HEK293 (cell line): ENCODE measurements at regions not wholly inside any gene's neighbourhood (a gene's known extent, or its start where the extent isn't known, plus 50 kb on each side); places are given as distances from the start of the nearest gene placed in this dataset.

ENCODE experiments used
- CTCF ChIA-PET: fragments of 350-600 bp; formaldehyde crosslinking; extraction: SDS; loops from one replicate; lab custom pipeline; 2021; ENCODE audit warnings: antibody characterized with exemption; lab: Yijun Ruan, JAX
- POLR2A ChIA-PET: fragments of 300-600 bp; formaldehyde crosslinking; extraction: SDS; loops from one replicate; lab custom pipeline; 2020; ENCODE audit warnings: antibody characterized with exemption, inconsistent platforms; lab: Yijun Ruan, JAX
- H3K27ac ChIP-seq: fragments of 200-500 bp; sonication (Bioruptor generic); 2 replicates; pipeline ENCODE4 v1.5.1; 2014; ENCODE audit warnings: low read depth, low read length, control low read depth, inconsistent platforms; ENCODE audit errors: extremely low read depth
- H3K36me3 ChIP-seq, 2 experiments: fragments of 200-500 bp in 1 of 2; sonication (Bioruptor generic) in 1 of 2; 1 replicate in 1 of 2; 2 replicates in 1 of 2; pipeline ENCODE4 v1.5.1; 2014 to 2017; ENCODE audit warnings: inconsistent platforms in 2 of 2, low read length in 2 of 2; ENCODE audit not compliant: control insufficient read depth in 2 of 2, insufficient read depth in 1 of 2
- H3K4me1 ChIP-seq: fragments of 200-500 bp; sonication (Bioruptor generic); 2 replicates; pipeline ENCODE4 v1.5.1; 2014; ENCODE audit warnings: mild to moderate bottlenecking, low read length, inconsistent platforms; ENCODE audit not compliant: control insufficient read depth, insufficient read depth
- H3K4me3 ChIP-seq: 2 replicates; pipeline ENCODE4 v1.5.1; 2011; ENCODE audit warnings: low read depth, mild to moderate bottlenecking, control low read depth, low read length, moderate library complexity
- H3K9me3 ChIP-seq: fragments of 200-500 bp; sonication (Bioruptor generic); 2 replicates; pipeline ENCODE4 v1.5.1; 2014; ENCODE audit warnings: low read depth, low read length, inconsistent platforms; ENCODE audit not compliant: control insufficient read depth, insufficient read depth
- GFI1B ChIP-seq: fragments of 450-650 bp; formaldehyde crosslinking; IDR thresholded peaks from 2 replicates; pipeline ENCODE4 v1.5.1; 2016; ENCODE audit warnings: missing biosample characterization, missing genetic modification characterization
- HOXA7 ChIP-seq: sonication (generic); formaldehyde crosslinking; IDR thresholded peaks from 2 replicates; pipeline ENCODE4 v1.8.1; 2022; ENCODE audit warnings: missing genetic modification reagents, borderline replicate concordance
- MYNN ChIP-seq: fragments of 450-650 bp; formaldehyde crosslinking; IDR thresholded peaks from 2 replicates; pipeline ENCODE4 v1.5.1; 2016; ENCODE audit warnings: missing biosample characterization, missing genetic modification characterization, borderline replicate concordance
- REPIN1 ChIP-seq: fragments of 450-650 bp; formaldehyde crosslinking; IDR thresholded peaks from 2 replicates; pipeline ENCODE4 v1.5.1; 2017; ENCODE audit warnings: missing biosample characterization, missing genetic modification characterization, low read depth
- SCRT1 ChIP-seq: fragments of 450-650 bp; formaldehyde crosslinking; IDR thresholded peaks from 2 replicates; pipeline ENCODE4 v1.5.1; 2016; ENCODE audit warnings: missing biosample characterization, missing genetic modification characterization, borderline replicate concordance
- TRIM28 ChIP-seq: IDR thresholded peaks from 2 replicates; pipeline ENCODE4 v1.6.1; 2011; ENCODE audit warnings: low read length, control low read depth, borderline replicate concordance
- ZBTB20 ChIP-seq: fragments of 450-650 bp; formaldehyde crosslinking; IDR thresholded peaks from 2 replicates; pipeline ENCODE4 v1.5.1; 2016; ENCODE audit warnings: missing biosample characterization, missing genetic modification characterization
- ZFP69B ChIP-seq: fragments of 450-650 bp; formaldehyde crosslinking; IDR thresholded peaks from 2 replicates; pipeline ENCODE4 v1.5.1; 2016; ENCODE audit warnings: missing biosample characterization, missing genetic modification characterization
- ZIC2 ChIP-seq: fragments of 450-650 bp; formaldehyde crosslinking; IDR thresholded peaks from 2 replicates; pipeline ENCODE4 v1.5.1; 2016; ENCODE audit warnings: missing biosample characterization, missing genetic modification characterization
- ZNF10 ChIP-seq: fragments of 450-650 bp; formaldehyde crosslinking; IDR thresholded peaks from 2 replicates; pipeline ENCODE4 v1.5.1; 2017; ENCODE audit warnings: missing biosample characterization, missing genetic modification characterization
- ZNF112 ChIP-seq: fragments of 450-650 bp; formaldehyde crosslinking; IDR thresholded peaks from 2 replicates; pipeline ENCODE4 v1.5.0; 2017; ENCODE audit warnings: missing biosample characterization, missing genetic modification characterization
- ZNF114 ChIP-seq: fragments of 450-650 bp; formaldehyde crosslinking; IDR thresholded peaks from 2 replicates; pipeline ENCODE4 v1.5.0; 2017; ENCODE audit warnings: missing biosample characterization, missing genetic modification characterization
- ZNF155 ChIP-seq: fragments of 450-650 bp; formaldehyde crosslinking; IDR thresholded peaks from 2 replicates; pipeline ENCODE4 v1.5.1; 2016; ENCODE audit warnings: missing biosample characterization, missing genetic modification characterization
- ZNF19 ChIP-seq: fragments of 450-650 bp; formaldehyde crosslinking; IDR thresholded peaks from 2 replicates; pipeline ENCODE4; 2016; ENCODE audit warnings: missing biosample characterization, missing genetic modification characterization, low read depth
- ZNF2 ChIP-seq: fragments of 450-650 bp; formaldehyde crosslinking; IDR thresholded peaks from 2 replicates; pipeline ENCODE4 v1.5.1; 2016; ENCODE audit warnings: missing biosample characterization, missing genetic modification characterization
- ZNF211 ChIP-seq: fragments of 450-650 bp; formaldehyde crosslinking; IDR thresholded peaks from 2 replicates; pipeline ENCODE4 v1.5.1; 2016; ENCODE audit warnings: low read depth, missing biosample characterization, missing genetic modification characterization
- ZNF311 ChIP-seq: fragments of 450-650 bp; formaldehyde crosslinking; IDR thresholded peaks from 2 replicates; pipeline ENCODE4 v1.5.1; 2017; ENCODE audit warnings: missing biosample characterization, missing genetic modification characterization, borderline replicate concordance
- ZNF514 ChIP-seq: fragments of 450-650 bp; formaldehyde crosslinking; IDR thresholded peaks from 2 replicates; pipeline ENCODE4 v1.5.1; 2016; ENCODE audit warnings: missing biosample characterization, missing genetic modification characterization
- ZNF521 ChIP-seq: fragments of 450-650 bp; formaldehyde crosslinking; IDR thresholded peaks from 2 replicates; pipeline ENCODE4 v1.5.1; 2017; ENCODE audit warnings: missing biosample characterization, mild to moderate bottlenecking, missing genetic modification characterization
- ZNF544 ChIP-seq: fragments of 450-650 bp; formaldehyde crosslinking; IDR thresholded peaks from 2 replicates; pipeline ENCODE4 v1.5.0; 2017; ENCODE audit warnings: missing biosample characterization, missing genetic modification characterization
- ZNF610 ChIP-seq: fragments of 450-650 bp; formaldehyde crosslinking; IDR thresholded peaks from 2 replicates; pipeline ENCODE4 v1.5.1; 2016; ENCODE audit warnings: missing biosample characterization, missing genetic modification characterization, borderline replicate concordance
- ZNF624 ChIP-seq: fragments of 450-650 bp; formaldehyde crosslinking; IDR thresholded peaks from 2 replicates; pipeline ENCODE4 v1.5.1; 2017; ENCODE audit warnings: missing biosample characterization, missing genetic modification characterization
- ZNF677 ChIP-seq: fragments of 450-650 bp; IDR thresholded peaks from 2 replicates; pipeline ENCODE4 v1.5.0; 2018; ENCODE audit warnings: missing biosample characterization, mild to moderate bottlenecking, missing genetic modification characterization, moderate library complexity
- ZNF76 ChIP-seq: fragments of 450-650 bp; formaldehyde crosslinking; IDR thresholded peaks from 2 replicates; pipeline ENCODE4; 2016; ENCODE audit warnings: low read depth, missing biosample characterization, missing genetic modification characterization, borderline replicate concordance
- ZNF791 ChIP-seq: fragments of 450-650 bp; formaldehyde crosslinking; IDR thresholded peaks from 2 replicates; pipeline ENCODE4 v1.5.1; 2016; ENCODE audit warnings: missing biosample characterization, missing genetic modification characterization
- ZNF830 ChIP-seq: fragments of 450-650 bp; IDR thresholded peaks from 2 replicates; pipeline ENCODE4 v1.5.0; 2018; ENCODE audit warnings: missing biosample characterization, missing genetic modification characterization, low read depth, mild to moderate bottlenecking, moderate library complexity
- ZSCAN18 ChIP-seq: fragments of 450-650 bp; formaldehyde crosslinking; IDR thresholded peaks from 2 replicates; pipeline ENCODE4 v1.5.1; 2016; ENCODE audit warnings: missing biosample characterization, missing genetic modification characterization
- TF ChIP-seq, protein P1 (sequence below): fragments of 450-650 bp; formaldehyde crosslinking; IDR thresholded peaks from 2 replicates; pipeline ENCODE4; 2016; ENCODE audit warnings: missing biosample characterization, missing genetic modification characterization
- TF ChIP-seq, protein P2 (sequence below): fragments of 450-650 bp; formaldehyde crosslinking; IDR thresholded peaks from 2 replicates; pipeline ENCODE4 v1.5.1; 2016; ENCODE audit warnings: missing biosample characterization, missing genetic modification characterization

DNA sequence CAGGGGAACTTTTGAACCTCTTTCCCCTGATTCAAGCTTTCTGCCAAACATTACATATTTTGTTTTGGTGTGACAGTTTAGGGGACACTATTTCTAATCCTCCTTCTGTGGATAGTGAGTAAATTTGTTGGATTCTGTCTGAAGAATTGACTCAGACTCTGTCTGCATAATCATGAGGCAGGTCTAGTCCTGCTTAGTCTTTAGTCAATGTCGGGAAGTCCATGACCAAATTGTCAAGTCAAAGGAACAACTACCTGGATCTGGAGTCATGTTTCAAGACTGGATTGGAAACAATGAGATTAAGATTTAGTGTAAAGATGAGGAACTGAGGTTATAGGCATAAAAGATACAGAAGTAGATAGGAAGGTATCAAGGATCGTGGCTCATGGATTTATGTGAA lies 100.9 kb downstream of the MAGEB17 start (continued):
- TF ChIP-seq ZNF76 (tag by site-specific recombination), result no peak

DNA sequence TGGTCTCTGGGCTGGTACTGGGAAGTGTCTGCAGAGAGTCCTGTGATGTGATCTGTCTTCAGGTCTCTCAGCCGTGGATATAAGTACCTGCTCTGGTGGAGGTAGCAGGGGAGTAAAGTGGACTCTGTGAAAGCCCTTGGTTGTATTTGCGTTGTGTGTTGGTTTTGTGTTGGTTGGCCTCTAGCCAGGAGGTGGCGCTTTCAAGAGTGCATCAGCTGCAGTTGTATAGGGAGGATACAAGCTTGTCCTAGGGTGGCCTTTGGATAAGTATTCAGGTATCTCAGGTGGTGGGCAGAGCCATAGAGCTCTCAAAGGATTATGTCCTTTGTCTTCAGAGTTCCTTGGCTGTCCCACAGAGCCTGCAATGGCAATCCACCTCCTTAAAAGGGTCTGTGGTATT lies 111.6 kb downstream of the MAGEB17 start:
- CTCF ChIA-PET, result no interaction called here
- Histone ChIP-seq H3K36me3 (no peaks in the 10 kb centered on the region), H3K27ac (no peak overlapping the region), H3K4me1 (no peaks in the 10 kb centered on the region), H3K4me3 (no peak overlapping the region), H3K9me3 (no peaks in the 10 kb centered on the region)
- TF ChIP-seq ZNF521 (no peak), ZNF2 (tag by site-specific recombination) (peak; percentile 65; the same call in 1 of the 2 replicates), ZNF791 (tag by site-specific recombination) (no peak)
- TF ChIP-seq, all 188 proteins: peak for 1
- POLR2A ChIA-PET, result no interaction called here

- Histone ChIP-seq H3K4me1 (no peaks in the 10 kb centered on the region), H3K27ac (no peak overlapping the region)
- POLR2A ChIA-PET, result no interaction called here
- TF ChIP-seq ZNF19 (tag by site-specific recombination), result no peak
- TF ChIP-seq ZNF514 (tag by site-specific recombination), result no peak
- no peak for TF ChIP-seq SCRT1 (tag by site-specific recombination)
- no peak for TF ChIP-seq ZIC2 (tag by site-specific recombination)
- no peak for TF ChIP-seq ZNF610
- TF ChIP-seq TRIM28, result no peak
- TF ChIP-seq ZNF544 (tag by site-specific recombination), result no peak
- TF ChIP-seq ZNF155 (tag by site-specific recombination), result no peak
- no peak for TF ChIP-seq REPIN1 (tag by site-specific recombination)
- no peak for TF ChIP-seq GFI1B (tag by site-specific recombination)
- TF ChIP-seq ZNF114 (tag by site-specific recombination), result no peak
- no peak for TF ChIP-seq ZNF830
- no peak for TF ChIP-seq ZNF677 (tag by site-specific recombination)
- TF ChIP-seq, protein P1, sequence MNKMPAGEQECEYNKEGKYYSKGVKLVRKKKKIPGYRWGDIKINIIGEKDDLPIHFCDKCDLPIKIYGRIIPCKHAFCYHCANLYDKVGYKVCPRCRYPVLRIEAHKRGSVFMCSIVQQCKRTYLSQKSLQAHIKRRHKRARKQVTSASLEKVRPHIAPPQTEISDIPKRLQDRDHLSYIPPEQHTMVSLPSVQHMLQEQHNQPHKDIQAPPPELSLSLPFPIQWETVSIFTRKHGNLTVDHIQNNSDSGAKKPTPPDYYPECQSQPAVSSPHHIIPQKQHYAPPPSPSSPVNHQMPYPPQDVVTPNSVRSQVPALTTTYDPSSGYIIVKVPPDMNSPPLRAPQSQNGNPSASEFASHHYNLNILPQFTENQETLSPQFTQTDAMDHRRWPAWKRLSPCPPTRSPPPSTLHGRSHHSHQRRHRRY (tag by site-specific recombination), result no peak
- TF ChIP-seq ZNF211 (tag by site-specific recombination), result no peak
- TF ChIP-seq ZSCAN18, result no peak
- TF ChIP-seq, all 188 proteins: peak for 0
- no peaks in the 10 kb centered on the region for H3K9me3 ChIP-seq
- CTCF ChIA-PET, result no interaction called here
- no peaks in the 10 kb centered on the region for H3K36me3 ChIP-seq
- H3K4me3 ChIP-seq, result no peak overlapping the region
Measured at GRCh38 chrX:16282209-16282608, 114.9 kb downstream of the MAGEB17 start.

DNA sequence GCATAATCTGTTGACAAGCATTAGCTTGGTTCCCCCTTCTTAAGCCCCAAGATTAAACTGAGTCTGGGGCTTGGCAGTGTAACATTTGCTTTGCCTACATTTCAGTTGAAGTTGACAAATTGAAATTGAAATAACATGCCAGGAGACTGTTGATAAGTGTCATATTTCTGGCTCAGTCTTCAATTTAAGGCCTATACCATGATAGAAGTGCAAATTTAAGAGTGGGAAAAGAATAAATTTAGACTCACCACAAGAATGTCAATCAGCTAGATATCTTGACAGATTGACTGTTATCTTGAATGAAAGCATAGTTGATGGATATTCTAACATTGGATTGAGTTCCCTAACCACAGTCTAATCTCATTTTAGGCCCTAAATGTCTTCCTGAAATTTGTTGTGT lies 117.6 kb downstream of the MAGEB17 start:
- ChIA-PET CTCF (interaction anchor here (0.7 kb wide), 1 partner anchor 25 kb away, joined by 3 read pairs; no protein-coding TSS in a partner anchor), POLR2A (no interaction called here)
- Histone ChIP-seq H3K9me3 (no peaks in the 10 kb centered on the region), H3K4me1 (no peaks in the 10 kb centered on the region), H3K4me3 (no peak overlapping the region), H3K36me3 (no peaks in the 10 kb centered on the region), H3K27ac (no peak overlapping the region)
- TF ChIP-seq ZNF10 (tag by site-specific recombination) (no peak), ZBTB20 (tag by site-specific recombination) (no peak), ZNF112 (tag by site-specific recombination) (no peak), HOXA7 (CRISPR knock-in tag) (no peak), ZFP69B (tag by site-specific recombination) (no peak), ZNF19 (tag by site-specific recombination) (no peak), MYNN (tag by site-specific recombination) (no peak), ZNF76 (tag by site-specific recombination) (no peak), ZNF624 (tag by site-specific recombination) (no peak), ZNF311 (no peak)
- TF ChIP-seq, protein P2, sequence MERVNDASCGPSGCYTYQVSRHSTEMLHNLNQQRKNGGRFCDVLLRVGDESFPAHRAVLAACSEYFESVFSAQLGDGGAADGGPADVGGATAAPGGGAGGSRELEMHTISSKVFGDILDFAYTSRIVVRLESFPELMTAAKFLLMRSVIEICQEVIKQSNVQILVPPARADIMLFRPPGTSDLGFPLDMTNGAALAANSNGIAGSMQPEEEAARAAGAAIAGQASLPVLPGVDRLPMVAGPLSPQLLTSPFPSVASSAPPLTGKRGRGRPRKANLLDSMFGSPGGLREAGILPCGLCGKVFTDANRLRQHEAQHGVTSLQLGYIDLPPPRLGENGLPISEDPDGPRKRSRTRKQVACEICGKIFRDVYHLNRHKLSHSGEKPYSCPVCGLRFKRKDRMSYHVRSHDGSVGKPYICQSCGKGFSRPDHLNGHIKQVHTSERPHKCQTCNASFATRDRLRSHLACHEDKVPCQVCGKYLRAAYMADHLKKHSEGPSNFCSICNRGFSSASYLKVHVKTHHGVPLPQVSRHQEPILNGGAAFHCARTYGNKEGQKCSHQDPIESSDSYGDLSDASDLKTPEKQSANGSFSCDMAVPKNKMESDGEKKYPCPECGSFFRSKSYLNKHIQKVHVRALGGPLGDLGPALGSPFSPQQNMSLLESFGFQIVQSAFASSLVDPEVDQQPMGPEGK (tag by site-specific recombination), result no peak
